ENCODE measurements at regions not wholly inside any gene's neighbourhood (a gene's known extent, or its start where the extent isn't known, plus 50 kb on each side); places are given as distances from the start of the nearest gene placed in this dataset.
A peak's percentile ranks its signal among the peaks of the same experiment; 100 is the strongest.

DNA sequence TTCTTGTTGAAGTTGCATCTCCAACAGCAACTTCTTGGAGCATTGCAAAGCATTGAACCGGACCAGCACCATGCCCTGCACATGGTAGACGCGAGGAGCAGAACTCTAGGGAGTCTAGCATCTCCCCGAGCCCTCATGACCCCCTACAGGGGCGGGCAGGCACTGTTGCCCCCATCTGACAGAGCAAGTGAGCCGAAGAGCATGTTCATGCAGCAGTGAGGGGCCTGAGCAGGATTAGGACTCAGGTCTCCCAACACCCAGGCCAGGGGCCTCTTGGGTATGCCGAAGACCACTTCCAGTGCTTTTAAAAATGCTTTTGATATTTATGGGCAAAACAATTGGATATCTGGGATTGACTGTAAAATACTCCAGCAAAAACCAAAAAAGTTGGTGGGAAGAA is 163.3 kb downstream of the TFCP2L1 start:
- 84 to 95% methylated on average over 7 of the region's 7 CpGs for WGBS, 2 donors
- no peak for ATAC-seq (ENCODE audit: low FRiP score in 2 of 2)
- H3K36me3 ChIP-seq = no peaks in the 10 kb centered on the region
- TF ChIP-seq POLR2AphosphoS5 (IDR thresholded peaks at IDR 0.05) (no peak), POLR2A (IDR thresholded peaks at IDR 0.05) (no peak), EP300 (IDR thresholded peaks at IDR 0.05) (no peak)
- TF ChIP-seq, protein P1, sequence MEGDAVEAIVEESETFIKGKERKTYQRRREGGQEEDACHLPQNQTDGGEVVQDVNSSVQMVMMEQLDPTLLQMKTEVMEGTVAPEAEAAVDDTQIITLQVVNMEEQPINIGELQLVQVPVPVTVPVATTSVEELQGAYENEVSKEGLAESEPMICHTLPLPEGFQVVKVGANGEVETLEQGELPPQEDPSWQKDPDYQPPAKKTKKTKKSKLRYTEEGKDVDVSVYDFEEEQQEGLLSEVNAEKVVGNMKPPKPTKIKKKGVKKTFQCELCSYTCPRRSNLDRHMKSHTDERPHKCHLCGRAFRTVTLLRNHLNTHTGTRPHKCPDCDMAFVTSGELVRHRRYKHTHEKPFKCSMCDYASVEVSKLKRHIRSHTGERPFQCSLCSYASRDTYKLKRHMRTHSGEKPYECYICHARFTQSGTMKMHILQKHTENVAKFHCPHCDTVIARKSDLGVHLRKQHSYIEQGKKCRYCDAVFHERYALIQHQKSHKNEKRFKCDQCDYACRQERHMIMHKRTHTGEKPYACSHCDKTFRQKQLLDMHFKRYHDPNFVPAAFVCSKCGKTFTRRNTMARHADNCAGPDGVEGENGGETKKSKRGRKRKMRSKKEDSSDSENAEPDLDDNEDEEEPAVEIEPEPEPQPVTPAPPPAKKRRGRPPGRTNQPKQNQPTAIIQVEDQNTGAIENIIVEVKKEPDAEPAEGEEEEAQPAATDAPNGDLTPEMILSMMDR (IDR thresholded peaks at IDR 0.05) = no peak
- no peaks in the 10 kb centered on the region for H3K4me1 ChIP-seq
- H3K27me3 ChIP-seq = no peaks in the 10 kb centered on the region
- H3K27ac ChIP-seq = no peak overlapping the region
- no peak overlapping the region for H3K4me3 ChIP-seq
- no peak for DNase-seq
- H3K9me3 ChIP-seq = no peaks in the 10 kb centered on the region

DNA sequence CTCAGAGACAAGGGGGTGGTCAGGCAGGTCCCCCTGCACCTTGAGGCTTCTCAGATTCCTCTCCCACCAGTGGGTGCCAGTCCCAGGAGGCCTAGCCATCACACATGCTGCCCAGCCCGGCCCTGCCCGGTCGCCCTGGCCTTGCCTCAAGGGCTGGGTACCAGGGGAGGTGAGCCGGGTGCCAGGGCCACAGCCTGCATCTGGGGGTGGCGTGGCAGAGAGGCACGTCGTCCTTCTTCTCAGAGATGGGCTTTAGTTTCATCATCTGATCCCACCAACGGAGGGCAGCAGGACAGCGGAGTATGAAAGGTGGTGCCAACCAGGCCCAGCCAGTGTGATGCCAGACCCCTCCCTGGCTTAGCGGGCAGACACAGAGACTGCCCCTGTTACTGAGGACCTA is 161.7 kb downstream of the TFCP2L1 start:
- Histone ChIP-seq H3K36me3 (no peaks in the 10 kb centered on the region), H3K4me3 (no peak overlapping the region), H3K9me3 (no peaks in the 10 kb centered on the region), H3K27me3 (no peaks in the 10 kb centered on the region), H3K27ac (no peak overlapping the region), H3K4me1 (no peaks in the 10 kb centered on the region)
- peak in 1 of 2 donors; percentile 70 for DNase-seq
- WGBS, 2 donors = 92 to 96% methylated on average over 3 to 10 of the region's 10 CpGs
- TF ChIP-seq EP300 (IDR thresholded peaks at IDR 0.05) (no peak), POLR2AphosphoS5 (IDR thresholded peaks at IDR 0.05) (no peak), POLR2A (IDR thresholded peaks at IDR 0.05) (no peak)
- TF ChIP-seq, protein P1 (IDR thresholded peaks at IDR 0.05) = no peak
- peak in 1 of 2 donors; percentile 8 for ATAC-seq (ENCODE audit: low FRiP score in 2 of 2)

DNA sequence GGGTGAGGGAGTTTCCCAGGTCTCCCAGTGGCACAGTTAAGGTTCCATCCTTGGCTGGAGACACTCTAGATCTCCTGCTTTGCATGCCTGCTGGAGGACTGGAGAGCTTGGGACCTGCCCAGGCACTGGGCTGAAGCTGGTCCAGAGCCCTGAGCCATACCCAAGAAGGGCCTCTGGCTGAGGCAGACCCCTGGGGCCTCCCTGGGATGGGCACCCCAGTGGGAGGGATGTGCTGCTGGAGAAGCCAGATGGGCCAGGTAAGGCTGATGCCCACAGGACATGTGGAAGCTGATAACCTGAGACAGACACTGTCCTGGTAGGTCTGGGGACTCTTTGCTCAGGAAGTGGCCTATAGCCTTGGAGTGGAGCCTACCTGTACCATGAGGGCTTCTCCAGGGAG is 160.7 kb downstream of the TFCP2L1 start:
- Histone ChIP-seq H3K4me3 (no peak overlapping the region), H3K27me3 (no peaks in the 10 kb centered on the region), H3K4me1 (no peaks in the 10 kb centered on the region), H3K9me3 (no peaks in the 10 kb centered on the region), H3K27ac (no peak overlapping the region), H3K36me3 (no peaks in the 10 kb centered on the region)
- TF ChIP-seq EP300 (IDR thresholded peaks at IDR 0.05) = no peak
- no peak for TF ChIP-seq POLR2A (IDR thresholded peaks at IDR 0.05)
- no peak for TF ChIP-seq POLR2AphosphoS5 (IDR thresholded peaks at IDR 0.05)
- no peak for DNase-seq
- no peak for ATAC-seq (ENCODE audit: low FRiP score in 2 of 2)

DNA sequence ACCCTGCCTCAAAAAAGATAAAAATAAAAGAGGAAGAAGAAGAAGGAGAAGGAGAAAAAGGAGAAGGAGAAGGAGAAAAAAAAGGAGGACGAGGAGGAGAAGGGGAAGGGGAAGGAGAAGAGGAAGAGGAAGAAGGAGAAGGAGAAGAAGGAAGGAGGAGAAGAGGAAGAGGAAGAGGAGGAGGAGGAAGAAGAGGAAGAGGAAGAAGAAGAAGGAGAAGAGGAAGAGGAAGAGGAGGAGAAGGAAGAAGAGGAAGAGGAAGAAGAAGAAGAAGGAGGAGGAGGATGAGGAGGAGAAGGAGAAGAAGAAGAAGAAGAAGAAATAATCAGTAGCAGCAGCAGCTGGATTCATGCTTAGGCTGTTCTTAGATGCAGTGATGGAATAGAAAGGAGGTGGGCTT is 159.7 kb downstream of the TFCP2L1 start:
- Histone ChIP-seq H3K9me3 (no peaks in the 10 kb centered on the region), H3K27ac (no peak overlapping the region), H3K27me3 (no peaks in the 10 kb centered on the region), H3K4me1 (no peaks in the 10 kb centered on the region), H3K4me3 (no peak overlapping the region), H3K36me3 (no peaks in the 10 kb centered on the region)
- 69% methylated on average over 1 of the region's 1 CpG for WGBS, 2 donors
- ATAC-seq (ENCODE audit: low FRiP score in 2 of 2) (no peak), DNase-seq (no peak)
- TF ChIP-seq POLR2A (IDR thresholded peaks at IDR 0.05) (no peak), EP300 (IDR thresholded peaks at IDR 0.05) (no peak), POLR2AphosphoS5 (IDR thresholded peaks at IDR 0.05) (no peak)
- TF ChIP-seq, protein P1 (IDR thresholded peaks at IDR 0.05) = no peak

DNA sequence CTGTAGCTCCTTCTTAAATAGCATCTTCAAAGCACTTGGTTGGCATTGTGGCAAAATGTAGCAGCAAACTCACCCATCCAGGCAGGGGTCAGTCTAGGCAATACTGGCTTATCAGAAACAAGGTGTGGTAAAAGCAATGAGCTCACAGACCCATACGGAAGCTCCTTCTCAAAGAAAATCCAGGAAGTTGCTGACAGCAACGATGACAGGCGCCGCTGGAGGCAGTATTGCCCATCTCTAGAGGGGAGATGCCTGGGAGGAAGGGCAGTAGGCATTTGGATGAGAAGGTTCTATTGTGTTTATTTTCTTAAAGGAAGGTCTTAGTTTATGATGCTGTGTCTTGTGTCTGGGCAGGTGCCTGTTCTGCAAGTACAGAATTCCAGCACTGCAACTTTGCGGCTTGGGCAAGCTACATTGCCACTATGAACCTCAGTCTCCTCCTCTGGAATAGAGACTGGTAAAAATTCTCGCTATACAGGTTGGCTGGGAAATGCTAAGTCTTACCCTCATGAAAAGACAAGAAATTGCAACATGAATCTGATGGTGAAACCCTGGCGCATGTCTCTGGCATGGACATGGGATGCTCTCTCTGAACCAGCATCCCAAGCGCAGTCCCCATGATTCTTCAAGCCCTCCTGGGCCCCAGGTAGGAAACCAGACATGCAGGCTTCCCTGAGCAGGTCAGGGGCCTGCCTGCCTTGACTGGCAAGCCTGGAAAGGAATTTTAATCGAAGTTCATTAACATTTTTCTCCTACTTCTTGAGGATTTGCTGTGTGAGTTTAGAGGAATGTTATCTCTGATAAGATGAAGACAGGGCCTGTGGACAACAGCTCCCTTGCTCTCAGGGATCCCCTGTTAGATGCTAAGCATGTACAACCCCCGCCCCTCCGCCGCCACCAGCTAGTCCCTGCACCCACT is 156.0 kb downstream of the TFCP2L1 start:
- TF ChIP-seq, protein P1 (IDR thresholded peaks at IDR 0.05) = peak in 5 of 6 experiments; percentile 33 to 66 (median 44)
- TF ChIP-seq POLR2A (IDR thresholded peaks at IDR 0.05) (no peak), EP300 (IDR thresholded peaks at IDR 0.05) (peak in 1 of 4 donors; percentile 2), POLR2AphosphoS5 (IDR thresholded peaks at IDR 0.05) (no peak)
- ATAC-seq (ENCODE audit: low FRiP score in 2 of 2) = peak; percentile 41 to 52
- no peaks in the 10 kb centered on the region for H3K36me3 ChIP-seq
- H3K27ac ChIP-seq = no peak overlapping the region
- no peaks in the 10 kb centered on the region for H3K9me3 ChIP-seq
- H3K4me3 ChIP-seq = no peak overlapping the region
- H3K4me1 ChIP-seq = no peaks in the 10 kb centered on the region
- no peaks in the 10 kb centered on the region for H3K27me3 ChIP-seq
- DNase-seq = peak in 1 of 2 donors; percentile 69
- 61 to 76% methylated on average over 12 of the region's 12 CpGs for WGBS, 2 donors

All from upper lobe of left lung (tissue), 6 donors.